ENCODE measurements at regions not wholly inside any gene's neighbourhood (a gene's known extent, or its start where the extent isn't known, plus 50 kb on each side); places are given as distances from the start of the nearest gene placed in this dataset.

GRCh38 chrX:13890806-13891205 lies 73.9 kb upstream of the GPM6B start:
- POLR2A ChIA-PET, result no interaction called here
- no peak overlapping the region for H3K27ac ChIP-seq (ENCODE audit: low read length)
- intact Hi-C loops (cut with micrococcal nuclease; ENCODE audit: unreplicated experiment), result no loop called here
- CTCF ChIA-PET, result no interaction called here
- H3K4me1 ChIP-seq (ENCODE audit: control insufficient read depth, insufficient read depth, low read length), result no peaks in the 10 kb centered on the region
- H3K4me3 ChIP-seq (ENCODE audit: low read depth in 2 of 2, low read length in 2 of 2), result no peak overlapping the region
- H3K36me3 ChIP-seq (ENCODE audit: control insufficient read depth, insufficient read depth, low read length), result no peaks in the 10 kb centered on the region
- H3K27me3 ChIP-seq (ENCODE audit: control insufficient read depth, insufficient read depth, low read length), result no peaks in the 10 kb centered on the region
- DNase-seq (ENCODE audit: low read depth, low spot score), result no peak
- H3K9me3 ChIP-seq (ENCODE audit: control insufficient read depth, insufficient read depth, low read depth, low read length), result no peaks in the 10 kb centered on the region
- no peak for TF ChIP-seq SIN3A (IDR thresholded peaks at IDR 0.05; ENCODE audit: borderline replicate concordance, insufficient read depth, low read depth, low read length)
- no peak for TF ChIP-seq POLR2AphosphoS5 (IDR thresholded peaks at IDR 0.05; ENCODE audit: low read depth, low read length)
- TF ChIP-seq CTCF (IDR thresholded peaks at IDR 0.05), result no peak
- no peak for TF ChIP-seq TCF7L2 (IDR thresholded peaks at IDR 0.05; ENCODE audit: low read depth, low read length)
- TF ChIP-seq REST (IDR thresholded peaks at IDR 0.05; ENCODE audit: insufficient read depth in 1 of 2, low read depth in 2 of 2, low read length in 1 of 2), result no peak
- in situ Hi-C loops (cut with HindIII; ENCODE audit: low pct_unique_long_range_greater_than_20kb, low sequenced_read_pairs), result no loop called here
- no TSS peak for BruUV-seq (replicated peaks)
- ATAC-seq, result no peak

GRCh38 chrX:13888284-13888683 lies 71.4 kb upstream of the GPM6B start:
- ChIA-PET POLR2A (no interaction called here), CTCF (no interaction called here)
- Histone ChIP-seq H3K27ac (ENCODE audit: low read length) (no peak overlapping the region), H3K4me3 (ENCODE audit: low read depth in 2 of 2, low read length in 2 of 2) (no peak overlapping the region), H3K9me3 (ENCODE audit: control insufficient read depth, insufficient read depth, low read depth, low read length) (no peaks in the 10 kb centered on the region), H3K4me1 (ENCODE audit: control insufficient read depth, insufficient read depth, low read length) (no peaks in the 10 kb centered on the region), H3K36me3 (ENCODE audit: control insufficient read depth, insufficient read depth, low read length) (no peaks in the 10 kb centered on the region), H3K27me3 (ENCODE audit: control insufficient read depth, insufficient read depth, low read length) (no peaks in the 10 kb centered on the region)
- no peak for TF ChIP-seq TCF7L2 (IDR thresholded peaks at IDR 0.05; ENCODE audit: low read depth, low read length)
- no peak for TF ChIP-seq SIN3A (IDR thresholded peaks at IDR 0.05; ENCODE audit: borderline replicate concordance, insufficient read depth, low read depth, low read length)
- no TSS peak for BruUV-seq (replicated peaks)
- ATAC-seq (no peak), DNase-seq (ENCODE audit: low read depth, low spot score) (no peak)
- in situ Hi-C loops (cut with HindIII; ENCODE audit: low pct_unique_long_range_greater_than_20kb, low sequenced_read_pairs), result no loop called here
- intact Hi-C loops (cut with micrococcal nuclease; ENCODE audit: unreplicated experiment), result no loop called here

- Histone ChIP-seq H3K4me1 (ENCODE audit: control insufficient read depth, insufficient read depth, low read length) (no peaks in the 10 kb centered on the region), H3K27me3 (ENCODE audit: control insufficient read depth, insufficient read depth, low read length) (no peaks in the 10 kb centered on the region), H3K27ac (ENCODE audit: low read length) (no peak overlapping the region), H3K9me3 (ENCODE audit: control insufficient read depth, insufficient read depth, low read depth, low read length) (no peaks in the 10 kb centered on the region), H3K36me3 (ENCODE audit: control insufficient read depth, insufficient read depth, low read length) (no peaks in the 10 kb centered on the region), H3K4me3 (ENCODE audit: low read depth in 2 of 2, low read length in 2 of 2) (no peak overlapping the region)
- BruUV-seq (replicated peaks), result no TSS peak
- POLR2A ChIA-PET, result no interaction called here
- in situ Hi-C loops (cut with HindIII; ENCODE audit: low pct_unique_long_range_greater_than_20kb, low sequenced_read_pairs) (no loop called here), intact Hi-C loops (cut with micrococcal nuclease; ENCODE audit: unreplicated experiment) (no loop called here)
- TF ChIP-seq TCF7L2 (IDR thresholded peaks at IDR 0.05; ENCODE audit: low read depth, low read length), result no peak
- TF ChIP-seq SIN3A (IDR thresholded peaks at IDR 0.05; ENCODE audit: borderline replicate concordance, insufficient read depth, low read depth, low read length), result no peak
- no peak for TF ChIP-seq CTCF (IDR thresholded peaks at IDR 0.05)
- no peak for TF ChIP-seq REST (IDR thresholded peaks at IDR 0.05; ENCODE audit: insufficient read depth in 1 of 2, low read depth in 2 of 2, low read length in 1 of 2)
- TF ChIP-seq POLR2AphosphoS5 (IDR thresholded peaks at IDR 0.05; ENCODE audit: low read depth, low read length), result no peak
- ATAC-seq (no peak), DNase-seq (ENCODE audit: low read depth, low spot score) (no peak)
- CTCF ChIA-PET, result no interaction called here
These were observed 68.7 kb upstream of the GPM6B start for GRCh38 chrX:13885591-13885990.
